ENCODE measurements at regions not wholly inside any gene's neighbourhood (a gene's known extent, or its start where the extent isn't known, plus 50 kb on each side); places are given as distances from the start of the nearest gene placed in this dataset.

GRCh38 chr3:135382621-135383020 lies 582.9 kb upstream of the PPP2R3A start:
- TF ChIP-seq DEAF1 (CRISPR knock-in tag; IDR thresholded peaks at IDR 0.05) (no peak), FOXP4 (CRISPR knock-in tag; IDR thresholded peaks at IDR 0.05; ENCODE audit: borderline replicate concordance) (no peak)

All from K562 (cell line).